CD1c-positive myeloid dendritic cell (primary cell): ENCODE measurements at regions not wholly inside any gene's neighbourhood (a gene's known extent, or its start where the extent isn't known, plus 50 kb on each side); places are given as distances from the start of the nearest gene placed in this dataset.

Source experiments
- DNase-seq: peaks from one replicate; pipeline ENCODE4 v3.0.0-alpha.2; 2016; ENCODE audit errors: extremely low spot score

- DNase-seq = no peak
These were observed 147.9 kb downstream of the IMPG2 start for GRCh38 chr3:101172516-101172915.

GRCh38 chr3:101171681-101172191 lies 148.6 kb downstream of the IMPG2 start:
- no peak for DNase-seq

- DNase-seq = no peak
These were observed 149.4 kb downstream of the IMPG2 start for GRCh38 chr3:101170806-101171558.

GRCh38 chr3:101170062-101170771 lies 150.2 kb downstream of the IMPG2 start:
- DNase-seq = no peak

- DNase-seq = no peak
These were observed 150.9 kb downstream of the IMPG2 start for GRCh38 chr3:101169516-101169915.

- DNase-seq = no peak
These were observed 153.0 kb downstream of the IMPG2 start for GRCh38 chr3:101167376-101167775.

GRCh38 chr3:101166150-101166549 lies 154.2 kb downstream of the IMPG2 start:
- DNase-seq = no peak

- DNase-seq = no peak
These were observed 156.8 kb downstream of the IMPG2 start for GRCh38 chr3:101163554-101163953.

- no peak for DNase-seq
These were observed 160.9 kb downstream of the IMPG2 start for GRCh38 chr3:101159478-101159877.

- no peak for DNase-seq
These were observed 162.0 kb downstream of the IMPG2 start for GRCh38 chr3:101158374-101158773.

GRCh38 chr3:101156787-101157345 lies 163.5 kb downstream of the IMPG2 start:
- no peak for DNase-seq

- DNase-seq = no peak
These were observed 162.6 kb upstream of the ABI3BP start for GRCh38 chr3:101155825-101156224.

- DNase-seq = no peak
These were observed 161.2 kb upstream of the ABI3BP start for GRCh38 chr3:101154401-101154800.

- no peak for DNase-seq
These were observed 158.2 kb upstream of the ABI3BP start for GRCh38 chr3:101151286-101151913.

GRCh38 chr3:101150504-101150903 lies 157.3 kb upstream of the ABI3BP start:
- DNase-seq = no peak

- DNase-seq = no peak
These were observed 156.5 kb upstream of the ABI3BP start for GRCh38 chr3:101149707-101150106.

GRCh38 chr3:101149251-101149650 lies 156.0 kb upstream of the ABI3BP start:
- DNase-seq = no peak

- DNase-seq = no peak
These were observed 154.8 kb upstream of the ABI3BP start for GRCh38 chr3:101148001-101148400.

- DNase-seq = no peak
These were observed 153.7 kb upstream of the ABI3BP start for GRCh38 chr3:101146946-101147345.

- DNase-seq = no peak
These were observed 150.9 kb upstream of the ABI3BP start for GRCh38 chr3:101144105-101144504.

GRCh38 chr3:101143012-101143411 lies 149.8 kb upstream of the ABI3BP start:
- no peak for DNase-seq

GRCh38 chr3:101142160-101142559 lies 148.9 kb upstream of the ABI3BP start:
- no peak for DNase-seq
